Fibroblast of the aortic adventitia (primary cell): ENCODE measurements at regions not wholly inside any gene's neighbourhood (a gene's known extent, or its start where the extent isn't known, plus 50 kb on each side); places are given as distances from the start of the nearest gene placed in this dataset.

Source experiments
- DNase-seq: peaks from one replicate; pipeline ENCODE4 v3.0.0-alpha.2; 2010; ENCODE audit warnings: low read depth
- H3K4me3 ChIP-seq: 2 replicates; pipeline ENCODE4 v1.5.1; 2011; ENCODE audit warnings: low read depth, mild to moderate bottlenecking, control low read depth, low read length, moderate library complexity
- CTCF ChIP-seq: IDR thresholded peaks from 2 replicates; pipeline ENCODE4 v1.5.1; 2011; ENCODE audit warnings: mild to moderate bottlenecking, low read length, control low read depth, inconsistent platforms; ENCODE audit not compliant: insufficient read depth

GRCh38 chr2:196384729-196385128, 213.4 kb upstream of the STK17B start:
- no peak for DNase-seq
- H3K4me3 ChIP-seq: no peak overlapping the region
- no peak for TF ChIP-seq CTCF

GRCh38 chr2:196389670-196390069, 218.3 kb upstream of the STK17B start:
- H3K4me3 ChIP-seq: no peak overlapping the region
- no peak for DNase-seq
- no peak for TF ChIP-seq CTCF

GRCh38 chr2:196390243-196391148, 219.1 kb upstream of the STK17B start:
- no peak overlapping the region for H3K4me3 ChIP-seq
- peak; percentile 36 for DNase-seq
- TF ChIP-seq CTCF: no peak

GRCh38 chr2:196391149-196391479, 219.7 kb upstream of the STK17B start:
- H3K4me3 ChIP-seq: no peak overlapping the region
- no peak for TF ChIP-seq CTCF
- DNase-seq: no peak

- TF ChIP-seq CTCF: no peak
- H3K4me3 ChIP-seq: no peak overlapping the region
- DNase-seq: no peak
These were observed 227.7 kb upstream of the STK17B start for GRCh38 chr2:196399096-196399495.

- peak; percentile 100 for DNase-seq
- no peak overlapping the region for H3K4me3 ChIP-seq
- TF ChIP-seq CTCF: no peak
These were observed 228.6 kb upstream of the STK17B start for GRCh38 chr2:196399722-196400691.
